OCI-LY7 (cell line): ENCODE measurements at regions not wholly inside any gene's neighbourhood (a gene's known extent, or its start where the extent isn't known, plus 50 kb on each side); places are given as distances from the start of the nearest gene placed in this dataset.

ENCODE experiments used
- BruUV-seq: library from RNA; stranded (reverse); fragments of 400-500 nt; replicated peaks from 2 replicates; lab custom pipeline; 2021; lab: Mats Ljungman, UMichigan
- CTCF ChIA-PET: fragments of 300-600 bp; sonication (Branson Sonifier 250); formaldehyde crosslinking; loops from one replicate; lab custom pipeline; 2022; ENCODE audit warnings: antibody characterized with exemption; ENCODE audit not compliant: unreplicated experiment; lab: Charles Lee
- POLR2A ChIA-PET: fragments of 300-600 bp; sonication (Branson Sonifier 250); formaldehyde crosslinking; loops from one replicate; lab custom pipeline; 2022; ENCODE audit warnings: antibody characterized with exemption; lab: Charles Lee
- DNase-seq: peaks from one replicate; pipeline ENCODE4 v3.0.0-alpha.2; 2015; ENCODE audit warnings: low spot score
- H2AFZ ChIP-seq: fragments of 200-600 bp; sonication (generic), shearing (Covaris generic); 2 replicates; pipeline ENCODE4 v1.6.1; 2014; ENCODE audit warnings: mild to moderate bottlenecking, antibody characterized with exemption, low read length, moderate library complexity
- H3K27ac ChIP-seq: fragments of 200-600 bp; sonication (generic); 2 replicates; pipeline ENCODE4 v1.5.1; 2014; ENCODE audit warnings: mixed run types, low read depth, mild to moderate bottlenecking, moderate library complexity, low read length, inconsistent platforms; ENCODE audit not compliant: poor library complexity, severe bottlenecking
- H3K36me3 ChIP-seq: fragments of 200-600 bp; sonication (generic); 2 replicates; pipeline ENCODE4 v1.6.1; 2014; ENCODE audit warnings: mild to moderate bottlenecking, antibody characterized with exemption, low read length, moderate library complexity, mixed read lengths; ENCODE audit not compliant: insufficient read depth
- H3K4me1 ChIP-seq: fragments of 200-600 bp; sonication (generic); 2 replicates; pipeline ENCODE4 v1.5.1; 2014; ENCODE audit warnings: mild to moderate bottlenecking, low read length; ENCODE audit not compliant: insufficient read depth, poor library complexity, severe bottlenecking
- H3K4me2 ChIP-seq: fragments of 200-600 bp; sonication (generic); 2 replicates; pipeline ENCODE4 v1.6.1; 2014; ENCODE audit warnings: mild to moderate bottlenecking, low read length
- H3K4me3 ChIP-seq: fragments of 200-600 bp; sonication (generic); 2 replicates; pipeline ENCODE4 v1.5.1; 2014; ENCODE audit warnings: mild to moderate bottlenecking, low read depth, low read length; ENCODE audit not compliant: poor library complexity, severe bottlenecking
- H3K79me2 ChIP-seq: fragments of 200-600 bp; sonication (generic); 2 replicates; pipeline ENCODE4 v1.6.1; 2016; ENCODE audit warnings: low read depth, mild to moderate bottlenecking, low read length, moderate library complexity, mixed read lengths; ENCODE audit not compliant: insufficient read depth
- H3K9me2 ChIP-seq: fragments of 200-600 bp; sonication (generic); 2 replicates; pipeline ENCODE4 v1.6.1; 2016; ENCODE audit warnings: mild to moderate bottlenecking, low read length, mixed read lengths; ENCODE audit not compliant: insufficient read depth
- H3K9me3 ChIP-seq: fragments of 200-600 bp; sonication (generic); 2 replicates; pipeline ENCODE4 v1.6.1; 2014; ENCODE audit warnings: mild to moderate bottlenecking, mixed run types, low read length, mixed read lengths
- H4K20me1 ChIP-seq: fragments of 200-600 bp; sonication (generic); 2 replicates; pipeline ENCODE4 v1.6.1; 2014; ENCODE audit warnings: mild to moderate bottlenecking, antibody characterized with exemption, low read length, moderate library complexity, mixed read lengths; ENCODE audit not compliant: insufficient read depth
- CTCF ChIP-seq: fragments of 200-600 bp; sonication (generic); conservative IDR thresholded peaks from 2 replicates; pipeline ENCODE4 v1.5.1; 2014; ENCODE audit warnings: mild to moderate bottlenecking, antibody characterized with exemption, low read length, moderate library complexity, mixed read lengths
- EZH2phosphoT487 ChIP-seq: fragments of 200-600 bp; sonication (generic); IDR thresholded peaks from 2 replicates; pipeline ENCODE4 v1.6.1; 2018; ENCODE audit warnings: low read depth, borderline replicate concordance, mild to moderate bottlenecking, mixed run types, antibody characterized with exemption, low read length, moderate library complexity, mixed read lengths
- intact Hi-C: fragments of 100-400 bp; cut with micrococcal nuclease; formaldehyde crosslinking; loops from one replicate; pipeline ENCODE4 v1.10.0; 2022; ENCODE audit not compliant: unreplicated experiment

DNA sequence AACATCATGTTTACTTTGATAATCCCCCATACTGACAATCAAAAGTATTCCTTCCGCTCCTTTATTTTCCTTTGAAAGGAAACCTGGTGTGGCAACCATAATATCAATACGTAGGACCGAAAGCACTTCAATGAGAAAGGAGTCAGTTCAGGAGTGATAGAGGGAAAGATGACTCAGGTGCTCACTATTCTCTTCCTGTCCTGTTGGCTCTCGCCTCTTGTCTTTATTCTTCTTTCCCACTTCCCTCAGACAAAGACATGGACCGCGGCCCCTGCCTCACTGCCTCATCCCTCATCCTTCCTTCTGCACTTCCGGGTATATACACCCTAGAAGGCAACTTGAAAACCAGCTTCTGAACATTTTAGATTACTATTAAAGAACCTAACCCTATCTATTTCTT, 49.8 kb upstream of the TNIP3 start:
- no peak overlapping the region for H2AFZ ChIP-seq
- POLR2A ChIA-PET, result interaction anchor here (1.8 kb wide), 1 partner anchor 15 kb away, joined by 5 read pairs; no protein-coding TSS in a partner anchor
- CTCF ChIA-PET, result no interaction called here
- H3K9me2 ChIP-seq, result no peaks in the 10 kb centered on the region
- BruUV-seq, result no TSS peak
- no peak overlapping the region for H3K4me2 ChIP-seq
- H3K4me3 ChIP-seq, result no peak overlapping the region
- H3K9me3 ChIP-seq, result no peaks in the 10 kb centered on the region
- DNase-seq, result no peak
- intact Hi-C loops, result no loop called here
- no peak overlapping the region for H3K27ac ChIP-seq
- no peak for TF ChIP-seq CTCF
- no peak for TF ChIP-seq EZH2phosphoT487
- no peaks in the 10 kb centered on the region for H3K4me1 ChIP-seq
- H3K36me3 ChIP-seq, result no peaks in the 10 kb centered on the region
- H4K20me1 ChIP-seq, result no peaks in the 10 kb centered on the region
- no peaks in the 10 kb centered on the region for H3K79me2 ChIP-seq
